ENCODE measurements at regions not wholly inside any gene's neighbourhood (a gene's known extent, or its start where the extent isn't known, plus 50 kb on each side); places are given as distances from the start of the nearest gene placed in this dataset.

DNA sequence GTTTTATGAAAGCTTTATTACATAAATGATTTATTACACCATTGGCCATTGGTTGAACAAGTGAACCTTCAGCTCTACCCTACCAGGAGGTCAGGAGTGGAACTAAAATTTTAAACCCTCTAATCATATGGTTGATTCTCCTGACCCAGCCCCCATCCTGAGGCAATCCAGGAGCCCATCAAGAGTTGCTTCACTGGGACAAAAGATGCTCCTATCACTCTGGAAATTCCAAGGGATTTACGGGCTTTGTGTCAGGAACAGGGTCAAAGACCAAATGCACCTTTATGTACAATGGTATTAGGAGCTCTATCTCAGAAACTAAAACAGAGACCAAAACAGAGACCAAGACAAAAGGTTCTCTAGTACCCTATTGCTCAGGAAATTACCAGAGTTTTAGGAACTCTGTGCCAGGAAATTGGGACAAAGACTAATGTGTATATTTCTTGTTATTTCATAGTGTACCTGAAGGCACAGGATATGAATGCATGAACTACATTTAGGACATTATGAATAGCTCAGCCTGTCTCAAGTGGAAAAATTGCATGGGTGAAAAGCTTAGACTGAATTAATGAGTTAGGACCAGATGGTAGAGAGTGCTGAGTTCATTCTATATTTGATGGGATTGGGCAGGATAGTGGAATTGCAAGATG, 171.7 kb upstream of the FLRT2 start:
- no peaks in the 10 kb centered on the region for H3K9me3 ChIP-seq (replicated peaks; ENCODE audit: control insufficient read depth, insufficient read depth, low read length)
- H2AFZ ChIP-seq (ENCODE audit: low read depth, low read length) = no peak overlapping the region
- ChIA-PET POLR2A (no interaction called here), CTCF (interaction anchor here (1.5 to 1.8 kb wide), 3 partner anchors 9 to 39 kb away, joined by 3 to 5 read pairs (median 3); no protein-coding TSS in a partner anchor)
- BruUV-seq (replicated peaks) = no TSS peak
- peak; percentile 84 for FAIRE-seq
- H3K36me3 ChIP-seq (ENCODE audit: control insufficient read depth in 2 of 2, extremely low read depth in 1 of 2, insufficient read depth in 2 of 2, low read length in 2 of 2) = no peaks in the 10 kb centered on the region
- no peaks in the 10 kb centered on the region for H3K79me2 ChIP-seq (ENCODE audit: control insufficient read depth, insufficient read depth, low read length)
- H3K4me3 ChIP-seq (replicated peaks in 1 of 3; ENCODE audit: insufficient read depth in 1 of 3, low read depth in 1 of 3, low read length in 3 of 3) = no peak overlapping the region
- peaks cover 15% of the 10 kb centered on the region for H3K4me1 ChIP-seq (ENCODE audit: control insufficient read depth, extremely low read depth, insufficient read depth, low read length)
- no peak overlapping the region for H3K4me2 ChIP-seq (ENCODE audit: insufficient read depth, low read length)
- no peaks in the 10 kb centered on the region for H3K27me3 ChIP-seq (ENCODE audit: control insufficient read depth in 2 of 2, insufficient read depth in 2 of 2, low read length in 2 of 2)
- no peak overlapping the region for H3K9ac ChIP-seq (replicated peaks; ENCODE audit: extremely low read depth, insufficient read depth, low read length)
- H3K27ac ChIP-seq (ENCODE audit: insufficient read depth, low read depth, low read length) = no peak overlapping the region
- dilution Hi-C loops (cut with MboI; ENCODE audit: extremely low pct_ligation_motif_present, low sequenced_read_pairs) (no loop called here), intact Hi-C loops (cut with micrococcal nuclease) (loop anchor here (2.0 kb wide), 1 partner anchor 171 kb away; no protein-coding TSS in a partner anchor)
- no peaks in the 10 kb centered on the region for H3K9me1 ChIP-seq (replicated peaks; ENCODE audit: control insufficient read depth, extremely low read depth, insufficient read depth, low read length)
- TF ChIP-seq, protein P1, sequence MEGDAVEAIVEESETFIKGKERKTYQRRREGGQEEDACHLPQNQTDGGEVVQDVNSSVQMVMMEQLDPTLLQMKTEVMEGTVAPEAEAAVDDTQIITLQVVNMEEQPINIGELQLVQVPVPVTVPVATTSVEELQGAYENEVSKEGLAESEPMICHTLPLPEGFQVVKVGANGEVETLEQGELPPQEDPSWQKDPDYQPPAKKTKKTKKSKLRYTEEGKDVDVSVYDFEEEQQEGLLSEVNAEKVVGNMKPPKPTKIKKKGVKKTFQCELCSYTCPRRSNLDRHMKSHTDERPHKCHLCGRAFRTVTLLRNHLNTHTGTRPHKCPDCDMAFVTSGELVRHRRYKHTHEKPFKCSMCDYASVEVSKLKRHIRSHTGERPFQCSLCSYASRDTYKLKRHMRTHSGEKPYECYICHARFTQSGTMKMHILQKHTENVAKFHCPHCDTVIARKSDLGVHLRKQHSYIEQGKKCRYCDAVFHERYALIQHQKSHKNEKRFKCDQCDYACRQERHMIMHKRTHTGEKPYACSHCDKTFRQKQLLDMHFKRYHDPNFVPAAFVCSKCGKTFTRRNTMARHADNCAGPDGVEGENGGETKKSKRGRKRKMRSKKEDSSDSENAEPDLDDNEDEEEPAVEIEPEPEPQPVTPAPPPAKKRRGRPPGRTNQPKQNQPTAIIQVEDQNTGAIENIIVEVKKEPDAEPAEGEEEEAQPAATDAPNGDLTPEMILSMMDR (IDR thresholded peaks at IDR 0.05; ENCODE audit: extremely low read depth in 1 of 2, insufficient read depth in 1 of 2, low read depth in 1 of 2, low read length in 2 of 2) = no peak
- no peak for TF ChIP-seq POLR2A (IDR thresholded peaks at IDR 0.05; ENCODE audit: low read depth, low read length)
- TF ChIP-seq, protein P2, sequence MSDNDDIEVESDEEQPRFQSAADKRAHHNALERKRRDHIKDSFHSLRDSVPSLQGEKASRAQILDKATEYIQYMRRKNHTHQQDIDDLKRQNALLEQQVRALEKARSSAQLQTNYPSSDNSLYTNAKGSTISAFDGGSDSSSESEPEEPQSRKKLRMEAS (IDR thresholded peaks at IDR 0.05; ENCODE audit: insufficient read depth, insufficient read length) = no peak
- no peak for TF ChIP-seq EZH2 (IDR thresholded peaks at IDR 0.05; ENCODE audit: borderline replicate concordance, low read depth, low read length, severe bottlenecking)
- no peak for TF ChIP-seq POLR2AphosphoS5 (IDR thresholded peaks at IDR 0.05; ENCODE audit: insufficient read depth, low read depth, low read length)
- no peak for TF ChIP-seq FOS (IDR thresholded peaks at IDR 0.05; ENCODE audit: borderline replicate concordance, insufficient read depth, low read length)
- no peak for TF ChIP-seq JUN (IDR thresholded peaks at IDR 0.05; ENCODE audit: borderline replicate concordance, insufficient read depth, insufficient read length, low read depth)
- TF ChIP-seq MYC (IDR thresholded peaks at IDR 0.05; ENCODE audit: low read depth, low read length) = no peak
- TF ChIP-seq GATA2 (IDR thresholded peaks at IDR 0.05; ENCODE audit: insufficient read depth, insufficient read length, low read depth, low read length) = no peak
- peak; percentile 18 for DNase-seq (ENCODE audit: low read depth, low spot score)
- H4K20me1 ChIP-seq (replicated peaks; ENCODE audit: control insufficient read depth, extremely low read depth, insufficient read depth, low read length) = no peaks in the 10 kb centered on the region
